GM12873 (cell line): ENCODE measurements at regions not wholly inside any gene's neighbourhood (a gene's known extent, or its start where the extent isn't known, plus 50 kb on each side); places are given as distances from the start of the nearest gene placed in this dataset.

Source experiments
- TF ChIP-seq, protein P1 (sequence below): IDR thresholded peaks from 2 replicates; pipeline ENCODE4 v1.5.1; 2012; ENCODE audit warnings: low read depth, mild to moderate bottlenecking, moderate library complexity, low read length, control low read depth; ENCODE audit not compliant: insufficient read depth; ENCODE audit errors: missing control alignments

GRCh38 chr22:22181341-22181850 lies 63.2 kb upstream of the VPREB1 start:
- TF ChIP-seq, protein P1, sequence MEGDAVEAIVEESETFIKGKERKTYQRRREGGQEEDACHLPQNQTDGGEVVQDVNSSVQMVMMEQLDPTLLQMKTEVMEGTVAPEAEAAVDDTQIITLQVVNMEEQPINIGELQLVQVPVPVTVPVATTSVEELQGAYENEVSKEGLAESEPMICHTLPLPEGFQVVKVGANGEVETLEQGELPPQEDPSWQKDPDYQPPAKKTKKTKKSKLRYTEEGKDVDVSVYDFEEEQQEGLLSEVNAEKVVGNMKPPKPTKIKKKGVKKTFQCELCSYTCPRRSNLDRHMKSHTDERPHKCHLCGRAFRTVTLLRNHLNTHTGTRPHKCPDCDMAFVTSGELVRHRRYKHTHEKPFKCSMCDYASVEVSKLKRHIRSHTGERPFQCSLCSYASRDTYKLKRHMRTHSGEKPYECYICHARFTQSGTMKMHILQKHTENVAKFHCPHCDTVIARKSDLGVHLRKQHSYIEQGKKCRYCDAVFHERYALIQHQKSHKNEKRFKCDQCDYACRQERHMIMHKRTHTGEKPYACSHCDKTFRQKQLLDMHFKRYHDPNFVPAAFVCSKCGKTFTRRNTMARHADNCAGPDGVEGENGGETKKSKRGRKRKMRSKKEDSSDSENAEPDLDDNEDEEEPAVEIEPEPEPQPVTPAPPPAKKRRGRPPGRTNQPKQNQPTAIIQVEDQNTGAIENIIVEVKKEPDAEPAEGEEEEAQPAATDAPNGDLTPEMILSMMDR = no peak

- TF ChIP-seq, protein P1 = no peak
Observed at GRCh38 chr22:22180738-22181285, 63.8 kb upstream of the VPREB1 start.

- TF ChIP-seq, protein P1 = no peak
Observed at GRCh38 chr22:22179858-22180257, 64.7 kb upstream of the VPREB1 start.

DNA sequence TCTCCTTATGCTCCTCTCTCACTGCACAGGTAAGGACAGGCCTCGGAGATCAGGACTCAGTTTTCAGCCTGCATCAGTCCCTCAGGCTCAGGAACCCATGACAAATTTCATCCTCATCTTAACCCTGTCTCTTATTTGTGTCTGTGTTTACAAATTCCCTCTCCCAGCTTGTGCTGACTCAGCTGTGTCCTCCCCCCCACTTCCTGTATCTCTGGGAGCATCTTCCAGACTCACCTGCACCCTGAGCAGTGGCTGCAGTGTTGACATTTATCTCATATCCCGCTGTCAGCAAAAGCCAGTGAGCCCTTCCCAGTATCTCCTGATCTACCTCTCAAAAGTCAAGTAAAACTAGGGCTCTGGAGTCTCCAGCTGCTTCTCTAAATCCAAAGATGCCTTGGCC lies 65.6 kb upstream of the VPREB1 start:
- TF ChIP-seq, protein P1 = no peak

GRCh38 chr22:22178355-22178965 lies 66.1 kb upstream of the VPREB1 start:
- TF ChIP-seq, protein P1 = no peak

DNA sequence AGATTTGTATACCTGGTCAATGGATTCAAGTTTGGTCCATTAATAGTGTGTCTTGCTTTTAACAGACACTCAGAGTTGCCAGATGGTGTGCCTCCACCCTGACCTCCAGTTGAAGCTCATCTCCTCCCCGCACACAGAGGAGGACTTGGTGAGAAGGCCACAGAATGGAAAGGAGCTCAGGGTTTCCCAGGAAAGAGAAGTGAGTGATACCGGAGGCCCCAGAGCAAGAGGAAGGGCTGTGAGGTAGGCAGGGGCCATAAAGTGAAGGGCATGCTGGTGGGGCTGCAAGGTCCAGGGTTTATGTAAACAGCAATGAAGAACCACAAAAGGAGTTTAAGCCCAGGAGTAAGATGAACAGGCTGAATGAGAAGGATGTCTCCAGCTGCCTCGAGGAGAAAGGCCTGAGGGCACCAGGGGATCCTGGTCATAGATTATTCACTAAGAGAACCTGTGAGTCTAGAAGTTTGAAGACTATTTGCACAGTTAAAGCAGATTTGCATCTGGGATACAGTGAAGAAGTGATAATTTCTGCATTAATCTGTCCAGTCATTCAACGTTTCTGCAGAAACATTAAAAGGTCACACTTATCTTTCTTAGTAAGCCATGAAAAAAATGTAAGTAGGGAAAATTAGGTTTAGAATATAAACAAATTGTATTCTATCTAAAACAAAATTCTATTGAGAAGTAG lies 67.5 kb upstream of the VPREB1 start:
- TF ChIP-seq, protein P1 = no peak

DNA sequence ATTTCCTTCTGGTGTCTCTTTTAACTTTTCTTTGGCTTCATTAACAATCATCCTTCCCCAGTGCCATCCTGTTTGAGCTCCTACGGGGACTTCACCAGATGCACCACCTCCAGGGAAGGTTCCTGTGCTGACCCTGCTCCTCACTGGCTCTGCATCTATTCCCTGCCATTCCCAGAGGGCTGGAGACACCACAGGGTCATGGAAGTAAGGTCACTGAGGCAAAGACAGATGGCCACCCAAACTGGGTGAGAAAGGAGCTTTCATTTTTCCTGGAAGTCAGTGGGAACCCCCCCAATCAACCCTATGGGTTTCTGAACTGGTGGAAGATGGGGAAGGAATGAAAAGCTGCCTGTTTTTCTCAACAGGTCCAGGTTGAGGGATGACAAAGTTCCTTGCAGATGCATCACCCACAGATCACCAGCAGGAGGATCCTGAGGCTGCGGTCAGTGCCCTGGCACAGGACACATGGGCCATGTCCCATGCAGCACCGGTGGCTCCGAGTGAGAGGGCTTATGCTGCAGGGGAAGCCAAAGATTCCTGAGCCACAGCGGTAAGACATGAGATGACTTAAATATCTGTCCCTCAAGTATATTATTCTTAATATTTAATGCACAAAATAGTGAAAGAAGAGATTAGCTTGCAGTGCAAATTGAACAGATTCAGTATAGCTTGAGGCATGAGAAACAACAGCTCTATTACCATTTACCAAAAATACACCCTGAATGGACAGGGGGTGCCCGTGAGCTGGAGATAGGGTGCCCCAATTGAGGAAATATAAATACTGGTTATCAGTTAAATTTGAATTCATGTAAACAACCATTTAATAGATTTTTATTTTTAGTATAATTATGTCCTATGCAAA lies 73.0 kb upstream of the VPREB1 start:
- TF ChIP-seq, protein P1 = peak; percentile 38
